Astrocyte (in vitro differentiated cells and primary cell): ENCODE measurements at regions not wholly inside any gene's neighbourhood (a gene's known extent, or its start where the extent isn't known, plus 50 kb on each side); places are given as distances from the start of the nearest gene placed in this dataset.

Experiments
- EZH2 ChIP-seq: IDR thresholded peaks from 2 replicates; pipeline ENCODE4 v1.6.1; 2012; ENCODE audit warnings: mild to moderate bottlenecking, low read length, inconsistent platforms; ENCODE audit not compliant: insufficient read depth
- TF ChIP-seq, protein P1 (sequence below): IDR thresholded peaks from 2 replicates; pipeline ENCODE4 v1.5.1; 2011; ENCODE audit warnings: low read depth, mild to moderate bottlenecking, inconsistent platforms, low read length, moderate library complexity; ENCODE audit not compliant: insufficient read depth

DNA sequence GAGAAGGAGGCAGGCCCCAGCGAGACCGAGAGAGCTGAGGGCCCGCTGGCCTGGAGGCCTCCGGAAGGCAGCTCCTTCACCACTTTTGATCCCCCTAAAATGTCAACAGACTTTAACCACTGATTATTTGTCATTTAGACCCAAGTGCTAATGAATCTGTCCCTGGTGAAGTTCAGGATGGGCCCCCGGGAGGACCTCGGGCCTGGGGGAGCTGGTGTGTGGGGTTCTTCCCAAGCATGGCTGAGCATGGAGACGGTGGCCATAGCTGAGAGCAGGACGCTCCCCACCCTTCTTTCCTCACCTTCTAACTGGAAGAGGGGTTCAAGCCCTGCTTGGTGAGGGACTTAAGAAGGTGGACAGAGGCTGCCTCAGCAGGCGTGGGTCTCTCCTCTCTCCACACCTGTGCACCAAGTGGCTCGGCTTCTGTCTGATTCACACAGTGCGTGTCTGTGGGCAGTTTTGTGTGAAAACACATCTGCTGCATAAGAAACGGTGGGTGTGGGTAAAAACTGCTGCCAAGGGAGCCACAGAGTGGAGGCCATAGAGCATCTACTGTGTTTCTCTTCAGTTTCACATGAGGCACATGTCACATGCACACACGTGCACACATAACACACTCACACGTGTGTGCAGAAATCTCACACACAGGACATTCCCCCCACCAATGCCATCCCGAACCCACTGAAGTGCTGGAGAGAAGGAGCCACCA is 53.5 kb upstream of the VIPR2 start:
- TF ChIP-seq, protein P1, sequence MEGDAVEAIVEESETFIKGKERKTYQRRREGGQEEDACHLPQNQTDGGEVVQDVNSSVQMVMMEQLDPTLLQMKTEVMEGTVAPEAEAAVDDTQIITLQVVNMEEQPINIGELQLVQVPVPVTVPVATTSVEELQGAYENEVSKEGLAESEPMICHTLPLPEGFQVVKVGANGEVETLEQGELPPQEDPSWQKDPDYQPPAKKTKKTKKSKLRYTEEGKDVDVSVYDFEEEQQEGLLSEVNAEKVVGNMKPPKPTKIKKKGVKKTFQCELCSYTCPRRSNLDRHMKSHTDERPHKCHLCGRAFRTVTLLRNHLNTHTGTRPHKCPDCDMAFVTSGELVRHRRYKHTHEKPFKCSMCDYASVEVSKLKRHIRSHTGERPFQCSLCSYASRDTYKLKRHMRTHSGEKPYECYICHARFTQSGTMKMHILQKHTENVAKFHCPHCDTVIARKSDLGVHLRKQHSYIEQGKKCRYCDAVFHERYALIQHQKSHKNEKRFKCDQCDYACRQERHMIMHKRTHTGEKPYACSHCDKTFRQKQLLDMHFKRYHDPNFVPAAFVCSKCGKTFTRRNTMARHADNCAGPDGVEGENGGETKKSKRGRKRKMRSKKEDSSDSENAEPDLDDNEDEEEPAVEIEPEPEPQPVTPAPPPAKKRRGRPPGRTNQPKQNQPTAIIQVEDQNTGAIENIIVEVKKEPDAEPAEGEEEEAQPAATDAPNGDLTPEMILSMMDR, result no peak
- no peak for TF ChIP-seq EZH2
